GM12892 (cell line): ENCODE measurements at regions not wholly inside any gene's neighbourhood (a gene's known extent, or its start where the extent isn't known, plus 50 kb on each side); places are given as distances from the start of the nearest gene placed in this dataset.

ENCODE experiments used
- POLR2A ChIP-seq: IDR thresholded peaks from 2 replicates; pipeline ENCODE4 v1.6.1; 2011; ENCODE audit warnings: low read depth, low read length, control low read depth
- POLR2AphosphoS5 ChIP-seq: IDR thresholded peaks from 2 replicates; pipeline ENCODE4 v1.6.1; 2011; ENCODE audit warnings: low read depth, low read length, control low read depth
- TAF1 ChIP-seq: IDR thresholded peaks from 2 replicates; pipeline ENCODE4 v1.6.1; 2011; ENCODE audit warnings: low read depth, mild to moderate bottlenecking, control low read depth, low read length, borderline replicate concordance

DNA sequence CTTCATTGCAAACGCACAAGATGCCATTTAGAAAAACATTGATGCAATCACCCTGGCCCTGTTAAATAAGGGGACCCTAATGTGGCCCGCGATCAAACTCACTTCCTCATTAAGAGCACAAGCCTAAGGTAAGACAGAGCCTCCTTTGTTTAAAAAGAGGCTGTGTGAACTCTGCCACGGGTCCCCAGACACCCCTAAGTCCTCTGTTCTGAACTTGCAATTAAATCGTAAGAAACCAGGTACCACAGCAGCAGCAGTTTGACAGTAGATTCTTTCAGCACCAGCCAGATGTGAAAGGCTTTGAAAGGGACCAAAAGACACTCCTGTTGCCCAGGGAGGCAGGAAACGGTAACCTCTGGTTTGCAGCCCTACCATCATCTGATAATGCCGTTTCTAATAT, 346.3 kb downstream of the TMEM167A start:
- TF ChIP-seq POLR2AphosphoS5 (no peak), POLR2A (no peak), TAF1 (no peak)
